Fibroblast of the conjunctiva (primary cell): ENCODE measurements at regions not wholly inside any gene's neighbourhood (a gene's known extent, or its start where the extent isn't known, plus 50 kb on each side); places are given as distances from the start of the nearest gene placed in this dataset.
"Not testable (repeated sequence)": the region's sequence is repeated elsewhere in the genome, so short reads cannot be mapped to it uniquely, and the experiment has no call there.

Source experiments
- DNase-seq: peaks from one replicate; pipeline ENCODE4 v3.0.0-alpha.2; 2010; ENCODE audit warnings: low read depth

DNA sequence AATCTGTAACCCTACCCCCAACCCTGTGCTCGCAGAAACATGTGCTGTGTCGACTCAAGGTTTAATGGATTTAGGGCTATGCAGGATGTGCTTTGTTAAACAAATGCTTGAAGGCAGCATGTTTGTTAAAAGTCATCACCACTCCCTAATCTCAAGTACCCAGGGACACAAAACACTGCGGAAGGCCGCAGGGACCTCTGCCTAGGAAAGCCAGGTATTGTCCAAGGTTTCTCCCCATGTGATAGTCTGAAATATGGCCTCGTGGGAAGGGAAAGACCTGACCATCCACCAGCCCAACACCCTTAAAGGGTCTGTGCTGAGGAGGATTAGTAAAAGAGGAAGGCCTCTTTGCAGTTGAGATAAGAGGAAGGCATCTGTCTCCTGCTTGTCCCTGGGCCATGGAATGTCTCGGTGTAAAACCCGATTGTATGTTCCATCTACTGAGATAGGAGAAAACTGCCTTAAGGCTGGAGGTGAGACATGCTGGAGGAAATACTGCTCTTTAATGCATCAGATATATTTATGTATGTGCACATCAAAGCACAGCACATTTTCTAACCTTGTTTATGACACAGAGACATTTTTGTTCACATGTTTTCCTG lies 94.4 kb downstream of the LSM3 start:
- not testable (repeated sequence) for DNase-seq

DNA sequence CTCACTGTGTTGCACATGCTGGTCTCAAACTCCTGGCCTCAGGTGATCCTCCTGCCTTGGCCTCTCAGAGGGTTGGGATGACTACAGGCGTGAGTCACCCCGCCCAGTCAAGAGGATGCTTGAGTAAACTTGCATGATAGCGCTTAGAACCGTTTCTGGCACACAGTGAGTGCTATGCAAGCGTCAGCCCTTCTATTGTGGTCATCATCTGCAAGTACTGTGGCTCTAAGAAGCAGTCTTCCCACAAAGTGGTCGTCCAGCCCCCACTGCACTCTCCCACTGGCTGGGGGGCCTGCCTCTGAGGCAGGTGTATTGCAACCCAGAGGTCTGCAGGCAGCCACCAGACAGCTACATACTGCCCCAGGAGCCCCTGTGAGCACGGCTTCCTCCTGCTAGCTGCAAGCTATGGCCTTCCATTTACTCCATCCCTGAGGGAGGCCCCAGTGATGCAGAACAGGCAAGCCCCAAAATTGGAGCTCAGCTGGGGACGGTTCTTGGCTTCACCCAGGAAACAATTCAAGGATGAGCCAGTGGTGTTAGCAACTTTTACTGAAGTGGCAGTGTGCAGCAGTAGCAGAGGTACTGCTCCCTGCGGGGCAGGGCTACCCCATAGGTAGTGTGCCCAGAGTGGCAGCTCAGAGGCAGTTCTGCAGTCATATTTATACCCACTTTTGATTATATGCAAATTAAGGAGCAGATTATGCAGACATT lies 95.4 kb downstream of the LSM3 start:
- no peak for DNase-seq

DNA sequence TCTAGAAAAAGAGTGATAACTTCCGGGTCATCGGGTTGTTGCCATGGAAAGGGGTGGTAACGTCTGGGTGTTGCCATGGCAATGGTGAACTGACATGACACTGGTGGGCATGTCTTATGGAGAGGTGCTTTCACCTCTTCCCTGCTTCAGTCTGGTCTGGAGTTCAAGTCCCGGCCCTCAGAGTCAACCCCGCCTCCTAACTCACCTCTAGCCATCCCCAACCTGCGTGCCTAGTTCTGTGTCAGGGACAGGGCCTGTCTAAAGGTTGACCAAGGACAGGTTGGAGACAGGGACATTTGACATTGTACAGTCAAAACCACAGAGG lies 96.0 kb downstream of the LSM3 start:
- no peak for DNase-seq

DNA sequence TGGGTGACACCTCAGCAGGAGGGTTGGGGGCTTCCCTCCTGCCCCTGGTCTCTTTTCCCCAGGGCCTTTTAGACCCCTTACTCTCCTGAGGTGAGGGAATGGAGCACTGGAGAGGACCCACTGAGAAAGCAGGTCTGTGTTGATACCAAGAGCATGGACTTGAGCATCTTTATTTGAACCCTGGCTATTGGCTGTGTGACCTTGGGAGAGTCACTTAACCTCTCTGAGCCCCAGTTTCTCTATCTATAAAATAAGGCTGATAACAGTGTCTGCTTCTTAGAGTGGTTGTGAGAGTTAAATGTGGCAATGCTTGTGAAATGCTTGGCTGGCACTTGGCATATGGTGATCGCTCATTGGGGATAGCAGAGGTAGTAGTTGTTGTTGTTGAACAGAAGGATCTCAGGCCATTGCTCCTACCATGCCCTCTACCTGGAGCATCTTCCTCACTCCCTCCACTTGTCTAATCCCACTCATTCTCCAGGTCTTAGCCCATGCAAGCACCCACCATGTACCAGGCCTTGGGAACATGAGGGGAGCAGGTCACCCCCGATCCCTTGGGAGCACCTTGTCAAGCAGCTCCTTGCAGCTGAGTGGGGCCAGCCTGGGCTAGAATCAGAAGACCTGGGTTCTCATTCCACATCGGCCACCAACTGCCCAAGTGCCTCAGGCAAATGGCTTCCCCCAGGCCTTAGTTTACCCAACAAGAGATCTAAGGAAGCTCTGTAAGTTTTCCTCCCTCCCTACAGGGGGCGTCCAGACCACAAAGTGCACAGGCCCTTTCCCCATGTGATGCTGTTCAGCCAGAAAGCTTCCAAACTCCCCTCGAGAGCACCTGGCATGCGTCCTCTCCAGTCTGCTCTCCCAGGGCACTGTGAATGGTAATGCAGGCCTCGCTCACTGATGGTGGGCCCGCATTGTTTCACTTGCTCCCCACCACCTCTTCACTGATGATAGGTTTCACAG lies 96.7 kb downstream of the LSM3 start:
- no peak for DNase-seq

DNA sequence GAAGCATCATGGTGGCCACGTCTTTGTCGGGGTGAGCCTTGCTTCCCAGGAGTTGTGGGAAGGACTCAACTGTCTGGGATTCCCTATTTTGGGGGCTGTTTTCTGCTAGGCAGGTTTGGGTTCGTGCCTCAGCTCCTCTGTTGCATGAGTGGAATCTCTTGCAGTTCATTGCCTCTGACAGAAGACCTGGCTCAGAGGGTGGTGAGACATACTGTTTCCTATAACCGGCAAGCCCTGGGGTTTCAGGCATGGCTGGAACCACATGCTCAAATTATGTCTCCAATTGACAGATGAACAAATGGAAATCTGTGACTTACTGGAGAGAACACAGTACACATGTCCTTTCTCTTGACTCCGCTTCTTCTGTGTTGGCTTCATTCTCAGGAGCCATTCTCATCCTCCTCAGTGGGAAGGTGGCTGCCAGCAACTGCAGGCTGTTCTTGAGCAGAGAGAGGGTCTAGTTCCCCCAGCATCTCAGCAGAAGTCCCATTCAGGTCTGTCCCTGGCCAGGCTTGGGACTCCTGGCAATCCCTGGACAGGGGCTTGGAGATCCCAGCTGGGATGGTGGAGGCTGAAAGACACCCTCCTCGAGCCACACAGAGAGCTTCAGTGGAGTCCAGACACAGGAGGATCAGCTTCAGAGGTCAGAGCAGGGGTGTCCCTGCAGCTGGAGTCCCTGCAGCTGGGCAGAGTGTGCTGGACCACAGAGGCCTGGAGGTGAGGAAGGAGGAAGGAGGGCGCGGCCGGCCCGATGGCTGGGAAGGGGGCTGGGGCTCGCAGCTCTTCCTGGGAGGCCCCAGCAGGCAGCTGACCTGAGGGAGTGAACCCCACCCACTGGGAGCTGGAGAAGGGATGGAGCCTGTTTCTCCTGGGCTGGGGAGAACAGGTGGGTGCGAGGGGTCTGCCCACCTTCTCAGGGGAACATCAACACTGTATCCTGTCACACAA lies 97.6 kb downstream of the LSM3 start:
- no peak for DNase-seq

DNA sequence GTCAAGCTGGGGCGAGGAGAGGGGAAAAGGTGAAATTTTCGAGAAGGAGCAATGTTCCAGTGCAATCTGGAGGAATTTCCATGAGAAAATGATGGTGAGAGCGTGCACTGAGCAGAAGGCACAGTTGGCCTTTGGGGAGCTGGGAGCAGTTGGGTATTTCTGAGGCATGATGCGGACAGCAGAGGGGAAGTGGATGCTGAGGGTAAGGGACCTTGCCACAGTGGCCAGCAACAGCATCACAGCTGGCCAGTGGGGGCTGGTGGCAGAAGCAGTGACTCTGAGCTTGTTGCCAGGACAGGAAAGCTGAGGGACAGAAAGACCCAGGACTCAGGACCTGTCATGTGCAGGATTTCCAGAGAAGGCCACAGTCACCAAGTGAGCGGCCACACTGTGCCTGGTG lies 98.9 kb downstream of the LSM3 start:
- DNase-seq, result no peak

DNA sequence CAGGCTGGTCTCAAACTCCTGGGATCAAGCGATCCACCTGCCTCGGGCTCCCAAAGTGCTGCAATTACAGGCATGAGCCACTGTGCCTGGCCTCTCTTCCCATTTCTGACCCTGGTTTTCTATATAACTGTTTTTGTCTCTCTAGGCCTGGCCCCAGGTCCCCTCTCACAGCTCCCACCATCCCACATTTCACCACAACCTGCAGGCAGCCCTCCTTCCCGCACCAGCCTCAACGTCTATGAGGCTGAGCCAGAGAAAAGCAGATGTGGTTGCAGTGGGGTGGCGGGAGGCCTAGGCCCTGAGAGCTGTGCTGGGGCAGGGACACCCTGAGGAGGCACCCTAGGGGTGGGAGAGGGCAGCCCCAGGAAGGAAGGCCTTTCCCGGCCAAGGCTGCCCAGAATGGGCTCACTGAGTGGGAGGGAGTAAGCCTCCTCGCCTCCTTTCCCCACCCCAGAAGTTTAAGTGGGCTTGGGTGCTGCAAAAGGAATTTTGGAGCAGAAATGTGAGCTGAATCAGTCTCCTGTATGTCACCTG lies 99.7 kb downstream of the LSM3 start:
- no peak for DNase-seq

DNA sequence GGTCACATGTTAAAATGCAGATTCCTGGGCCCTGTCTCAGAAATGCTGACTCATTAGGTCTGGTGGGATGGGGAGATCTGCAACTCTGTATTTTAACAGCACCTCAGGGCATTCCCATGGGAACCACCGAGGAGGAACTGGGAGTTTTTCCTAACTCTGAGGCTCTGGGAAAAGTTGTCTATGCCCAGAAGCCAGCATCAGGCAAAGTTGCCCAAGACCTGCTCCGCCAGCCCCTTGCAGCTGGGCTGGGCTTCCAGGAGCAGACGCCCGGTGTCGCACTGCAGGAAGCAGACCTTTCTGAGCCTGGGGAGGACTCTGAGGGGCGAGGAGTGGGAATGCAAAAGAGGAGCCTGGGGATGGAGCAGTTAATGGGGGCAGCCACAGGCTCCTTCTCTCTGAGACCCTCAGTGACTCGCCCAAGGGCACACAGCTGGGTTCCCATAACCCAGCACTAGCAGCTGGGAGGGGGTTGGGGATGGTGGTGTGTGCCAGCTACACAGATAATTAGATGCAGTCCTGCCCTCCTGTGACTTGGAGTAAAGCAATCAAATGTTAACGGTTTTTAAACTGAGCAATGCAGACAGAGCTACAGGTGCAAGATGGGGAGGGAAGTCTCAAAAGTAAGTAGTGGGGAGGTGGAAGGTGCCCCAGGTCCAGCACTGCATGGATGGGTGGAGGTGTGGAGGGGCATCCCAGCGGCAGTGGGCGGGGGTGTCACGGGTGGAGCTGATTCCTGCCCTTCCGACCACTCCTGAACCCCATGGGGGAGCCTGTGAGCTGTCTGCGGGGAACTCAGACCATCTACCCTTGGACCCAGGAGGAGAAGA lies 100.4 kb downstream of the LSM3 start:
- DNase-seq, result no peak

DNA sequence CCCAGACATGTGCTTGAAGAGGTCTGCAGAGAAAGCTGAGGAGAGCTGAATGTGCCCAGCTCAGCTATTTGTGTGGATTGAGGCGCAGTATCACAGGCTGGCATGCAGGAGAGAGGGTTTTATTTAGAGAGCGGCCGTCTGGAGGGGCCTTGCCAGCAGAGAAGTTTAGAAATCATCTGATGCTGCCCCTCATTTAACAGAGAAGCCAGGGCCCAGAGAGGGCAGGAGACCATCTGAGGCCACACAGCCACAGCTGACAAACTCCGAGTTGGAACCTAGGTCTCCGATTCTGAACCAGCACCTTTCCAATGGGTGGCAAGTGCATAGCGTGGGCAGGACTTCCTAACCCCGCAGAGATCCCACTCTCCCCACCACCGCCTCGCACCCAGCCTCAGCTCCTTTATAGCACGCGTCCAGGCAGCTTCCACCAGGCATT lies 101.0 kb downstream of the LSM3 start:
- no peak for DNase-seq

DNA sequence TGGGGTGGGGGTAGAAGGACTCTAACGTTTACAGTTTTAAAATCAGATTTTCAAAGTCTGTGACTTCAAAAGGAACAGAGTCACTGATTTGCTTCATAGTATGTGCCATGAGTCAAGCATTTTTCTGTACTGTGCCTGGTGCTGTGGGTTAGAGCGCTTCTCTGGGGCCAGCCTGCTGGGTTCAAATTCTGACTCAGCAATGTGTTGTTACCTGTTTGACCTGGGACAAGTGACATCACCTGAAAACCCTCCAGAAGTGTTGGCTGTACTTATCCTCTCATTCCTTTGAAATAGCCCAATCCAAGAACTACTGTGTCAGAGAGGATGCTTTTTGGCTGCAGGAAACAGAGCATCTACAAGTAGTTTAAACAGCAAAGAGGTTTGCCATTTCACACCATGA lies 101.7 kb downstream of the LSM3 start:
- DNase-seq, result no peak

DNA sequence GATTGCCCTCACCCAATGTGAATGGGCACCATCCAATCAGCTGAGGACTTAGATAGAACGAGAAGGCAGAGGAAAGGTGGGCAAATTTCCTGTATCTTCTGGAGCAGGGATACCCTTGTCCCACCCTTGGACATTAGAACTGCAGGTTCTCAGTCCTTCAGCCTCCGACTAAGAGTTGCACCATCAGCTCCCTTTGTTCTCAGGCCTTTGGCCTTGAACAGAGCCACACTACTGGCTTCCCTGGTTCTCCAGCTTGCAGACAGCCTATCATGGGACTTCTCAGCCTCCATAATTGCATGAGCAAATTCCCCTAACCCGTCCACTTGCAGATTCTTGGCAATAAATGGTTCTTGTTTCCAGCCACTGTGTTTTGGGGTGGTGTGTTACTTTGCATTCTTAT lies 102.4 kb downstream of the LSM3 start:
- no peak for DNase-seq

DNA sequence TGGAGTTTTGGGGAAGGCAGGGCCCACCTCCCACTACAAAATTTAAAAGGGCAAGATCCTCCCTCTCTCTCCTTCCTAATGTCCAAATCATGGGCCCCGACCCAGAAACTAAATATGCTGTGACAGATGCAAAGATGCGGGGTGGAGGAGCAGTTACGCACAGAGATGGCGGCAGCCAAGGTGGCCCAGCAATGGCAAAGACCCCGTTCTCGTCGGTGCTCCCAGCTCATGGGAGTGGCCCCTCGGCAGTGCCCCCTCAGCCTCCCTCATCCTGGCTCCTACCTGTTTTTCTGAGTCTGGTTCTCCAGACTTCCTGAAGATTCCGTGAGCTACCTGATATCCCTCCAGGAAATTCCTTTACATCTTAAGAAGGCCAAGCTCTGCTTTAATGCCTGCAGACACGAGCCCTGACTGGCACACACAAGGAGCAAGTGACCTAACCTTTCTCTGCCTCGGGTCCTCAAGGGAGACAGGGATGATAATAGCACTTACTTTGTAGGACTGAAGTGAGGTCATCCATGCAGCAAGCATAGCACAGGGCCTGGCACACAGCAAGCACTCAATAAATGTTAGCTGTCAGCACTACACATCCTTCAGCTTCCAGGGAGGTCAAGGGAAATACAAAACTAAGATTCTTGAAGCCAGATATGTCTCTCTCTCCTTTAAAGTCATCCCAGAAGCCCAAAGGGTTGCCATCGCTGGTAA lies 103.5 kb downstream of the LSM3 start:
- DNase-seq, result no peak

DNA sequence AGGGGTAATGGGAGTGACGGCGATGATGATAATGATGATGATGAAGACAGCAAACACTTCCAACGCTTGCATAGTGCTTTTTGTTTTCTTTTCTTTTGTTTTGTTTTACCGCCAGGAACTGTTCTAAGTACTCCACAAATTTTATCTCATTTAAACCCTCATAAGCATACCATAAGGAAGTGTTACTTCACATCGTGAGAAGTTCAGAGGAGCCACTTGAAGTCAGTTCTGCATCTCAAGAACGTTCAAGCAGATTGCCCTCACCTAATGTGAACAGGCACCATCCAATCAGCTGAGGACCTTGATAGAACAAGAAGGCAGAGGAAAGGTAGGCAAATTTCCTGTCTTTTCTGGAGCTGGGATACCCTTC lies 104.1 kb downstream of the LSM3 start:
- DNase-seq, result no peak

DNA sequence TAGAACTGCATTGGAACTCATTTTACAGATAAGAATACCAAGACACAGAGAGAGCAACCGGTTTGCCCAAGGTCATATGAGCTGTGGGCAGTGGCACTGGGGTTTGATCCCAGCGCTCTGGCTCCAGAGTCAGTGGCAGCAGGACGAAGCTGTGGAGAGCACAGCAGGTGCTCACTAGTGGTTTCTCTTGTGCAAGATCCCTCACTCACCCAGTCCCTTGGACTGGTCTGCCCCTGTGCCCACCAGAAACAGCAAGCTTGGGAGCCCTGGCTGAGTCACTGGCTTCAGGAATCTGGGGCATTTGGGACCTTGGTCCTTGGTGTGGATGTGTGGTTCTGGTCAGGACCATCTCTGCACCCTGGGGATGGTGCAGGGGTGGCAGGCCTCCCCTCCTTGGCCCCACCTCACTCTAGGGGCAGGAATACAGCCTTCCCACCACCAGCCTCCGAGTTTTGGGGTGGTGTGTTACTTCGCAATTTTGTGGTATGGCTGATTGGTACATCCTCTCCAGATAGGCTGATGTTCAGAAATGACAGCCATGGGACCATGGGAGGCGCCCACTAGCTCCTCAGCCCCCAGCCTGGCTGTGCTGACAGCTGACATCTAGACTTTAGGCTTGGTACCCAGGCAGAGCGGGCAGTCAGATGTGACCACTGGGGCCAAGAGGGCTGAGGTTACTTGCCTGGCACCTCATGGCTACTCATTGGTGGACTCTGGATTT lies 104.6 kb downstream of the LSM3 start:
- no peak for DNase-seq

DNA sequence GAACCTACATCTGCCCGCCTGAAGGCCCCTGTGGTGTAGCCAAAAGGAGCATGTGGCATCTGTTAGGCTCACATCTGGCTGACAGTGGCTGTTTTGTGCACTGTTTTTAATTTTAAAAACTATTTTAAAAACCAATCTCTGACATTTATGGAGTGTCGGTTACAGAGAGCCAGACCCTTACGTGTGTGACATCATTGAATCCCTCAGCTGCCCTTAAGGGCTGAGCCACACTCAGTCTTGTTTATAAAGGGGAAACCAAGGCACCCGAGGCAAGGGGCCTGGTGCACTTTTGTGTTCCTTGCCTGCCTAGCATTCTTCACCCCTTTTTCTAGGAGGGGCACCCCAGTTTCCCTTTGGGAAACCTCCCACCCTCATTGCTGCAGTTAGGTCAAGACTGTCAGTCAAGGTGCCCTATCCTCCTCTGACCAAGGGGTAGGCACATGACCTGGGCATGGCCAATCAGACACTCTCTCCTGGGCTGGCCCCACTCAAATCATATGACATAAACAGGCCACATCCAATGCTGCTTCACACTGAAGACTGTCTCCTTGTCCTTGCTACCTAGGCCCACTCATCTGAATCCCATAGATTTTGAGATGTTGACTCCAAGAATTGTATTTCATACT lies 105.3 kb downstream of the LSM3 start:
- no peak for DNase-seq

DNA sequence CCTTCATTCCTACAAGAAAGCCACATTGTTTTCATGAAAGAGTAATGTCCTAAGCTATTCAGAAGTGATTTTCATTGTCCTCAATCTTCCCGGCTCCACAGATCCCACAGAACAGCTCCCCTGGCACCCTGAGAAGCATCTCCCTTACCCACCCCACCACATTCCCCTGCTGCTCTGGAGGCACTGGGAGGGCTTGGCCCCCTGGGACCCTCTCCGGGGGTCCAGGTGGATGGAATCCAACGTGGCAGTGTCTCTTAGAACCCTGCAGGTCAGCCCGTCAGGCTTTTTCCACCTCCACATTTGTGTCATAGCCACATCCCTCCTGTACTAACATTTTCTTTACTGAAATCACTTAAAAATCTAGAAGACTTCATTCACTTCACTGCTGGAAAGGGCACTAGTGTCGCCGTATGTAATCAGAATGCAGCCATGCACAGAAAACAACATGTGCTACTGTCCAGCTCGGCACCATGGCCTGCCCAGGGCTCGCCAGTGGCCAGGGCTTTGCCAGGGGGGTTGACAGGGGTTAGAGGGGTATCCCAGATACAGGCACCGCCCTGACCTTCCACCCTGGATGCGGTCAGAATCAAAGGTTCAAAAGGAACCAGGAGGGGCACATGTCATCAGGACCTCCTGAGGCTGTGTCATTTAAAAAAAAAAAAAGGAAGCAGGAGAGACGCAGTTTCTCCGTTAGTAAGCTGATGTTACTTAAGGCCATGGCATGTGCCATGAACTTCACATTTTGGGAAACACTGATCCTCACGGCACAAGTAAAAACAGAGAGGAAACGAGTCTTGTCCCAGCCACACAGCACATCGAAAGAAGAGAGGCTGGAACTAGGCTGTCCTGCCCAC lies 106.3 kb downstream of the LSM3 start:
- no peak for DNase-seq

DNA sequence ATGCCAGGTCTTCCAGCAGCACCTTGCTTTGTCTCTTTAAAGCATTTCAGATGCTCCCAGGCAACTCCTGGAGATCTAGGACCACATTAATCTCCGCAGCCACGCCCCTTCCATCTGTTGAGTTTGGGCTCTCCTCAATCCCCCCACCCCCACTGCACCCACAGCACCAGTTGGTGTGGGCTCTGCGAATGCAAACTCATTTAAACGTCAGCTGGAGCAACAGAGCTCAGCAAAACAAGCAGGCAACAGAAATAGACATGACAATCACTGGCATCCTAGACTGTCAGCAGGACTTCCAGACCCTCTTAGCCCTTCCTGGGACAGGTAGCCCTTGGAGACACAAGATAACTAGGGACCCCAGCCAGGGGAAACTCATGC lies 106.9 kb downstream of the LSM3 start:
- DNase-seq, result no peak

DNA sequence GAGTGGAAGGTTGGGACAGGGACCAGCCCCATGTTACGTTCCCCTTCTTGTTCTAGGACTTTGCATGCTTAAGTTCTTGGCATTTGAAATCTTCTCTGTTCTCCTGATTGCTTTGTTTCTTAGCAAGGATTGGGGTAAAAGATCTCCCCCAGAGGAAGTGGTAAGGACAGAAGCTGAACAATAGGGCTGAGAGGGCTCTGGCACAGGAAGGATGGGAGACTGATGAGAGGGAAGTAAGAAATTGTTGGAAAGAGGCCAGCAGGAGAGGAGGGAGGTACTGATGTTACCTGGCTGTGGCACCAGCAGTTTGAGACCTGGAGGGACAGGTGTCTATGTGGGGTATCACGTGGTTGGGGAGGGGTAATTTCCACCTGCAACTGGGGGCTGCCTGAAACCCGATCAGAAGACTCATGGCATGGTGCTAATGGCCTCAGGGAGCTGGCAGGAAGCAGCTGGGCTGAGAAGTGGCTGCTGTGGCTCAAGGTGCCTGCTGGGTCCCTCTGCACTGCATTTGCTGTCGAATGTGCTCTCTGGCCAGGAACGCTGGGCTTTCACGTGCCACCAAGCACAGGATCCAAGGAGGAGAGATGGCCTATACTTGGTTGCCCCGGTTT lies 108.4 kb downstream of the LSM3 start:
- no peak for DNase-seq
